HUES48 (cell line): ENCODE measurements at regions not wholly inside any gene's neighbourhood (a gene's known extent, or its start where the extent isn't known, plus 50 kb on each side); places are given as distances from the start of the nearest gene placed in this dataset.

Experiments
- H3K27ac ChIP-seq: one replicate; pipeline ENCODE4 v1.7.0; 2013; ENCODE audit warnings: low read depth, low read length, inconsistent platforms
- H3K27me3 ChIP-seq: 2 replicates; pipeline ENCODE4 v1.6.1; 2013; ENCODE audit warnings: mild to moderate bottlenecking, low read length; ENCODE audit not compliant: control insufficient read depth, insufficient read depth
- H3K36me3 ChIP-seq: 2 replicates; pipeline ENCODE4 v1.6.1; 2013; ENCODE audit warnings: low read length; ENCODE audit not compliant: control insufficient read depth, insufficient read depth
- H3K4me1 ChIP-seq: 2 replicates; pipeline ENCODE4 v1.6.1; 2013; ENCODE audit warnings: mild to moderate bottlenecking, low read length; ENCODE audit not compliant: control insufficient read depth, insufficient read depth
- H3K4me3 ChIP-seq: 2 replicates; pipeline ENCODE4 v1.5.1; 2013; ENCODE audit warnings: mild to moderate bottlenecking, low read depth, low read length
- H3K9ac ChIP-seq: 2 replicates; pipeline ENCODE4 v1.6.1; 2013; ENCODE audit warnings: mild to moderate bottlenecking, low read depth, low read length, moderate library complexity
- H3K9me3 ChIP-seq: 2 replicates; pipeline ENCODE4 v1.6.1; 2013; ENCODE audit warnings: low read length; ENCODE audit not compliant: control insufficient read depth, insufficient read depth

GRCh38 chr2:81093031-81093430, 788.5 kb upstream of the LRRTM1 start:
- no peaks in the 10 kb centered on the region for H3K9me3 ChIP-seq
- H3K4me3 ChIP-seq: no peak overlapping the region
- peaks cover 3% of the 10 kb centered on the region; the same call in 1 of the 2 replicates for H3K4me1 ChIP-seq
- H3K36me3 ChIP-seq: no peaks in the 10 kb centered on the region
- H3K9ac ChIP-seq: no peak overlapping the region
- no peak overlapping the region for H3K27ac ChIP-seq
- H3K27me3 ChIP-seq: no peaks in the 10 kb centered on the region

GRCh38 chr2:81087646-81088045, 783.1 kb upstream of the LRRTM1 start:
- Histone ChIP-seq H3K4me3 (no peak overlapping the region), H3K9me3 (no peaks in the 10 kb centered on the region), H3K27ac (no peak overlapping the region), H3K9ac (no peak overlapping the region), H3K27me3 (no peaks in the 10 kb centered on the region), H3K36me3 (no peaks in the 10 kb centered on the region), H3K4me1 (no peaks in the 10 kb centered on the region)

- H3K9ac ChIP-seq: no peak overlapping the region
- no peak overlapping the region for H3K27ac ChIP-seq
- no peaks in the 10 kb centered on the region for H3K4me1 ChIP-seq
- no peak overlapping the region for H3K4me3 ChIP-seq
- no peaks in the 10 kb centered on the region for H3K36me3 ChIP-seq
- no peaks in the 10 kb centered on the region for H3K27me3 ChIP-seq
- no peaks in the 10 kb centered on the region for H3K9me3 ChIP-seq
Observed at GRCh38 chr2:81084101-81084500, 779.5 kb upstream of the LRRTM1 start.

- peak overlapping the region; percentile 82 for H3K27ac ChIP-seq
- no peak overlapping the region for H3K9ac ChIP-seq
- no peak overlapping the region for H3K4me3 ChIP-seq
- H3K9me3 ChIP-seq: no peaks in the 10 kb centered on the region
- peaks cover 45% of the 10 kb centered on the region for H3K4me1 ChIP-seq
- no peaks in the 10 kb centered on the region for H3K27me3 ChIP-seq
- no peaks in the 10 kb centered on the region for H3K36me3 ChIP-seq
Observed at GRCh38 chr2:81078631-81079030, 774.1 kb upstream of the LRRTM1 start.

GRCh38 chr2:81078102-81078501, 773.5 kb upstream of the LRRTM1 start:
- Histone ChIP-seq H3K36me3 (no peaks in the 10 kb centered on the region), H3K27me3 (no peaks in the 10 kb centered on the region), H3K9ac (no peak overlapping the region), H3K4me1 (peaks cover 45% of the 10 kb centered on the region), H3K27ac (peak overlapping the region; percentile 82), H3K4me3 (no peak overlapping the region), H3K9me3 (no peaks in the 10 kb centered on the region)

- H3K4me1 ChIP-seq: peaks cover 45% of the 10 kb centered on the region
- no peaks in the 10 kb centered on the region for H3K27me3 ChIP-seq
- peak overlapping the region; percentile 82 for H3K27ac ChIP-seq
- H3K36me3 ChIP-seq: no peaks in the 10 kb centered on the region
- no peak overlapping the region for H3K9ac ChIP-seq
- H3K9me3 ChIP-seq: no peaks in the 10 kb centered on the region
- 0 out of 2 replicates have a peak overlapping the region, but pooled peaks have one; percentile 7 for H3K4me3 ChIP-seq
Observed at GRCh38 chr2:81077396-81077795, 772.8 kb upstream of the LRRTM1 start.

- no peak overlapping the region for H3K4me3 ChIP-seq
- no peaks in the 10 kb centered on the region for H3K27me3 ChIP-seq
- no peak overlapping the region for H3K9ac ChIP-seq
- H3K4me1 ChIP-seq: peaks cover 39% of the 10 kb centered on the region
- no peaks in the 10 kb centered on the region for H3K9me3 ChIP-seq
- H3K27ac ChIP-seq: no peak overlapping the region
- H3K36me3 ChIP-seq: no peaks in the 10 kb centered on the region
Observed at GRCh38 chr2:81073412-81073811, 768.9 kb upstream of the LRRTM1 start.

- Histone ChIP-seq H3K9ac (no peak overlapping the region), H3K4me3 (no peak overlapping the region), H3K36me3 (no peaks in the 10 kb centered on the region), H3K27me3 (no peaks in the 10 kb centered on the region), H3K27ac (no peak overlapping the region), H3K9me3 (no peaks in the 10 kb centered on the region), H3K4me1 (peaks cover 4% of the 10 kb centered on the region; the same call in 1 of the 2 replicates)
Observed at GRCh38 chr2:81068144-81068543, 763.6 kb upstream of the LRRTM1 start.

- H3K36me3 ChIP-seq: no peaks in the 10 kb centered on the region
- no peaks in the 10 kb centered on the region for H3K9me3 ChIP-seq
Observed at GRCh38 chr2:81061016-81061415, 756.5 kb upstream of the LRRTM1 start.

GRCh38 chr2:81050580-81051095, 746.1 kb upstream of the LRRTM1 start:
- no peaks in the 10 kb centered on the region for H3K9me3 ChIP-seq
- no peaks in the 10 kb centered on the region for H3K36me3 ChIP-seq
- H3K4me1 ChIP-seq: peaks cover 42% of the 10 kb centered on the region
- no peak overlapping the region for H3K27ac ChIP-seq
- H3K9ac ChIP-seq: no peak overlapping the region
- no peaks in the 10 kb centered on the region for H3K27me3 ChIP-seq
- H3K4me3 ChIP-seq: no peak overlapping the region

More at GRCh38 chr2:81061016-81061415, 756.5 kb upstream of the LRRTM1 start:
- Histone ChIP-seq H3K4me3 (no peak overlapping the region), H3K27ac (no peak overlapping the region), H3K27me3 (no peaks in the 10 kb centered on the region), H3K4me1 (peaks cover 4% of the 10 kb centered on the region; the same call in 1 of the 2 replicates), H3K9ac (no peak overlapping the region)

GRCh38 chr2:81043681-81044080, 739.1 kb upstream of the LRRTM1 start:
- Histone ChIP-seq H3K36me3 (no peaks in the 10 kb centered on the region), H3K9ac (no peak overlapping the region), H3K9me3 (no peaks in the 10 kb centered on the region), H3K4me3 (no peak overlapping the region), H3K27ac (no peak overlapping the region), H3K4me1 (peaks cover 4% of the 10 kb centered on the region), H3K27me3 (no peaks in the 10 kb centered on the region)
